GM19240 (cell line): ENCODE measurements at regions not wholly inside any gene's neighbourhood (a gene's known extent, or its start where the extent isn't known, plus 50 kb on each side); places are given as distances from the start of the nearest gene placed in this dataset.

Experiments
- DNase-seq: peaks from one replicate; pipeline ENCODE4 v3.0.0; 2011; ENCODE audit warnings: low spot score; ENCODE audit not compliant: insufficient read length

- no peak for DNase-seq
Measured at GRCh38 chr6:91317984-91318383, 731.1 kb upstream of the MAP3K7 start.

- DNase-seq = no peak
Measured at GRCh38 chr6:91317247-91317835, 730.5 kb upstream of the MAP3K7 start.

GRCh38 chr6:91310178-91310577 is 723.3 kb upstream of the MAP3K7 start:
- no peak for DNase-seq

GRCh38 chr6:91305755-91306154 is 718.9 kb upstream of the MAP3K7 start:
- no peak for DNase-seq

- DNase-seq = no peak
Measured at GRCh38 chr6:91304521-91304920, 717.6 kb upstream of the MAP3K7 start.

GRCh38 chr6:91303326-91303725 is 716.5 kb upstream of the MAP3K7 start:
- no peak for DNase-seq

GRCh38 chr6:91299544-91300491 is 712.9 kb upstream of the MAP3K7 start:
- DNase-seq = no peak

GRCh38 chr6:91298543-91299145 is 711.8 kb upstream of the MAP3K7 start:
- no peak for DNase-seq

GRCh38 chr6:91293395-91293794 is 706.5 kb upstream of the MAP3K7 start:
- DNase-seq = no peak

GRCh38 chr6:91291071-91291470 is 704.2 kb upstream of the MAP3K7 start:
- DNase-seq = no peak

- no peak for DNase-seq
Measured at GRCh38 chr6:91288741-91289140, 701.9 kb upstream of the MAP3K7 start.

GRCh38 chr6:91281901-91282300 is 695.0 kb upstream of the MAP3K7 start:
- no peak for DNase-seq

- no peak for DNase-seq
Measured at GRCh38 chr6:91280494-91280830, 693.6 kb upstream of the MAP3K7 start.

GRCh38 chr6:91279740-91280493 is 693.0 kb upstream of the MAP3K7 start:
- DNase-seq = no peak

- no peak for DNase-seq
Measured at GRCh38 chr6:91278416-91278815, 691.5 kb upstream of the MAP3K7 start.

- no peak for DNase-seq
Measured at GRCh38 chr6:91276315-91276714, 689.4 kb upstream of the MAP3K7 start.

GRCh38 chr6:91273729-91274128 is 686.9 kb upstream of the MAP3K7 start:
- DNase-seq = no peak

- DNase-seq = no peak
Measured at GRCh38 chr6:91271807-91272206, 684.9 kb upstream of the MAP3K7 start.

GRCh38 chr6:91268941-91269340 is 682.1 kb upstream of the MAP3K7 start:
- no peak for DNase-seq

- DNase-seq = no peak
Measured at GRCh38 chr6:91267246-91267645, 680.4 kb upstream of the MAP3K7 start.

GRCh38 chr6:91266156-91266555 is 679.3 kb upstream of the MAP3K7 start:
- DNase-seq = no peak

GRCh38 chr6:91243436-91243835 is 656.6 kb upstream of the MAP3K7 start:
- no peak for DNase-seq
